ENCODE measurements at regions not wholly inside any gene's neighbourhood (a gene's known extent, or its start where the extent isn't known, plus 50 kb on each side); places are given as distances from the start of the nearest gene placed in this dataset.

DNA sequence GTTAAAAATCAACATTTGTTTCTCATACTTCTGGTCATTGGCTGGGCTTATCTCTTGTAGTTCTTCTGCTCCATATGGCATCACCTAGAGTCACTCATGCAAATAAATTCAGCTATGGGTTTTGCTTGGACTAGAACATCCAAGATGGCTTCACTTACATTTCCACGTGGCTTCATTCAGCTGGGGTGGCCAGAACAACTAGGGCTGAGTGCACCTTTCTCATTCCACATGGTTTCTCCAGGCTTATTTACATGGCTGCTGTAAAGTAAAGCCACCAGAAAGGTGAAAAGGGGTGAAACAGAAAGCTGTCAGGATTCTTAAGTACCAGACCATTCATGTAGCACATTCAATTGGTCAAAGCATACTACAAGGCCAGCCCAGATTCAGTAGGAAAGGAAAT is 151.1 kb upstream of the BMP2 start:
- Histone ChIP-seq H3F3A (ENCODE audit: control insufficient read depth, insufficient read depth) (no peaks in the 10 kb centered on the region), H3K9me2 (replicated peaks; ENCODE audit: control insufficient read depth, low read length) (no peaks in the 10 kb centered on the region), H3K27me3 (ENCODE audit: control insufficient read depth, low read length) (no peaks in the 10 kb centered on the region), H3K4me2 (ENCODE audit: low read length) (no peak overlapping the region), H3K9me3 (ENCODE audit: control insufficient read depth, insufficient read depth, low read length) (no peaks in the 10 kb centered on the region), H3K4me1 (ENCODE audit: control insufficient read depth, low read length) (no peaks in the 10 kb centered on the region), H3K4me3 (ENCODE audit: low read length) (no peak overlapping the region), H4K20me1 (ENCODE audit: control insufficient read depth, insufficient read depth, low read depth, low read length) (no peaks in the 10 kb centered on the region), H3K36me3 (ENCODE audit: control insufficient read depth, low read length) (no peaks in the 10 kb centered on the region), H3K27ac (ENCODE audit: low read depth, low read length) (no peak overlapping the region), H3K79me2 (ENCODE audit: control insufficient read depth, low read length) (no peaks in the 10 kb centered on the region)
- no peak for TF ChIP-seq EZH2phosphoT487 (IDR thresholded peaks at IDR 0.05; ENCODE audit: borderline replicate concordance, low read length)
- TF ChIP-seq, protein P1, sequence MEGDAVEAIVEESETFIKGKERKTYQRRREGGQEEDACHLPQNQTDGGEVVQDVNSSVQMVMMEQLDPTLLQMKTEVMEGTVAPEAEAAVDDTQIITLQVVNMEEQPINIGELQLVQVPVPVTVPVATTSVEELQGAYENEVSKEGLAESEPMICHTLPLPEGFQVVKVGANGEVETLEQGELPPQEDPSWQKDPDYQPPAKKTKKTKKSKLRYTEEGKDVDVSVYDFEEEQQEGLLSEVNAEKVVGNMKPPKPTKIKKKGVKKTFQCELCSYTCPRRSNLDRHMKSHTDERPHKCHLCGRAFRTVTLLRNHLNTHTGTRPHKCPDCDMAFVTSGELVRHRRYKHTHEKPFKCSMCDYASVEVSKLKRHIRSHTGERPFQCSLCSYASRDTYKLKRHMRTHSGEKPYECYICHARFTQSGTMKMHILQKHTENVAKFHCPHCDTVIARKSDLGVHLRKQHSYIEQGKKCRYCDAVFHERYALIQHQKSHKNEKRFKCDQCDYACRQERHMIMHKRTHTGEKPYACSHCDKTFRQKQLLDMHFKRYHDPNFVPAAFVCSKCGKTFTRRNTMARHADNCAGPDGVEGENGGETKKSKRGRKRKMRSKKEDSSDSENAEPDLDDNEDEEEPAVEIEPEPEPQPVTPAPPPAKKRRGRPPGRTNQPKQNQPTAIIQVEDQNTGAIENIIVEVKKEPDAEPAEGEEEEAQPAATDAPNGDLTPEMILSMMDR (IDR thresholded peaks at IDR 0.05; ENCODE audit: low read depth, low read length, poor library complexity, severe bottlenecking): no peak

DNA sequence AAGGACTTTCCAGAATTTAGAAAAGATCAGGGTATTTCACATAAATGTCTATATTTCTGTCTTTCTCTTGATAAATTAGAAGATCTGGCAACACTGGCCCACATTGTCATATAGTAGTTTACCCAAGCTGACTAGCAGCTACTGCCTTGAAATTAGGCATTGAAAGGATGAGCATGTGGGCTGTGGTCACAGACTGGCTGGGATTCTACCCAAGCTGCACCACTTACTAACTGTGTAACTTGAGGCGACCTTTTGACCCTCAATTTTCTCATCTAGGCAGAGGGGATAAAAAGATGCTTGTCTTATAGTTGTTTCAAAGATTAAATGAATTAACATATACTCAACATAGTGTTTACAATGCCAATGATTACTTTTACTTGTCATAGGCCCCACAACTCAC is 152.7 kb upstream of the BMP2 start:
- no peaks in the 10 kb centered on the region for H3K36me3 ChIP-seq (ENCODE audit: control insufficient read depth, low read length)
- no peaks in the 10 kb centered on the region for H3K79me2 ChIP-seq (ENCODE audit: control insufficient read depth, low read length)
- no peaks in the 10 kb centered on the region for H3K9me3 ChIP-seq (ENCODE audit: control insufficient read depth, insufficient read depth, low read length)
- H3K27me3 ChIP-seq (ENCODE audit: control insufficient read depth, low read length): no peaks in the 10 kb centered on the region
- H3F3A ChIP-seq (ENCODE audit: control insufficient read depth, insufficient read depth): no peaks in the 10 kb centered on the region
- no peaks in the 10 kb centered on the region for H4K20me1 ChIP-seq (ENCODE audit: control insufficient read depth, insufficient read depth, low read depth, low read length)
- no peak for TF ChIP-seq EZH2phosphoT487 (IDR thresholded peaks at IDR 0.05; ENCODE audit: borderline replicate concordance, low read length)
- TF ChIP-seq, protein P1 (IDR thresholded peaks at IDR 0.05; ENCODE audit: low read depth, low read length, poor library complexity, severe bottlenecking): no peak
- H3K4me3 ChIP-seq (ENCODE audit: low read length): no peak overlapping the region
- H3K4me2 ChIP-seq (ENCODE audit: low read length): no peak overlapping the region
- H3K27ac ChIP-seq (ENCODE audit: low read depth, low read length): no peak overlapping the region
- no peaks in the 10 kb centered on the region for H3K9me2 ChIP-seq (replicated peaks; ENCODE audit: control insufficient read depth, low read length)
- no peaks in the 10 kb centered on the region for H3K4me1 ChIP-seq (ENCODE audit: control insufficient read depth, low read length)

DNA sequence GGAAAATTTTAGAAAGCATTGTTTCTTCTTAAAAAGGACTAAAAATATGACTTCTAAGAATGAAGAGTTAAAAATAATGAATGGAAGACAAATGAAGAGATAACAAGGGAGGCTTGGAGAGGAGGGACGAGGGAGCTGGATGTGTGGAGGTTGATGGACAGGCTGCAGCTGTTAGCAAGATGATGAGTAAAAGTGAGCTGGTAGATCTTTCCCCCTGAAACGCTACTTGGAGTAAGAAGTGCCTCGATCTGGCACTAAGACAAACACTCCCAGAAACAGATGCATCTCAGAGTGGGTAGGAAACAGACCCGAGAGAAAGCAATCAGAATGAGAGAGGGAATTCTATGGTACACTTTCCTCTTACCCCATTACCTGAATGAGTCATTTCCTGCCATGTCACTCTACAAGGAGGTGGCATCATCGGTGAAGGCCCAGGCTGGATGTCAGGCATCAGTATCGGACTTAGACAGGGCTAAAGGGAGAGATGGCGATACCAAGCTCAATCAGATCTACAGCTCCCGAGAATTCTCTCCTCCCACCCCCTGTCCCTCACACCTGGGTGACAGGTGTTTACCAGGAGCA is 154.1 kb upstream of the BMP2 start:
- Histone ChIP-seq H3K9me3 (ENCODE audit: control insufficient read depth, insufficient read depth, low read length) (no peaks in the 10 kb centered on the region), H3K4me2 (ENCODE audit: low read length) (no peak overlapping the region), H3K27ac (ENCODE audit: low read depth, low read length) (no peak overlapping the region), H3K79me2 (ENCODE audit: control insufficient read depth, low read length) (no peaks in the 10 kb centered on the region), H3F3A (ENCODE audit: control insufficient read depth, insufficient read depth) (no peaks in the 10 kb centered on the region), H3K4me3 (ENCODE audit: low read length) (no peak overlapping the region), H3K36me3 (ENCODE audit: control insufficient read depth, low read length) (no peaks in the 10 kb centered on the region), H3K9me2 (replicated peaks; ENCODE audit: control insufficient read depth, low read length) (no peaks in the 10 kb centered on the region), H4K20me1 (ENCODE audit: control insufficient read depth, insufficient read depth, low read depth, low read length) (no peaks in the 10 kb centered on the region), H3K27me3 (ENCODE audit: control insufficient read depth, low read length) (no peaks in the 10 kb centered on the region), H3K4me1 (ENCODE audit: control insufficient read depth, low read length) (no peaks in the 10 kb centered on the region)
- TF ChIP-seq EZH2phosphoT487 (IDR thresholded peaks at IDR 0.05; ENCODE audit: borderline replicate concordance, low read length): no peak

DNA sequence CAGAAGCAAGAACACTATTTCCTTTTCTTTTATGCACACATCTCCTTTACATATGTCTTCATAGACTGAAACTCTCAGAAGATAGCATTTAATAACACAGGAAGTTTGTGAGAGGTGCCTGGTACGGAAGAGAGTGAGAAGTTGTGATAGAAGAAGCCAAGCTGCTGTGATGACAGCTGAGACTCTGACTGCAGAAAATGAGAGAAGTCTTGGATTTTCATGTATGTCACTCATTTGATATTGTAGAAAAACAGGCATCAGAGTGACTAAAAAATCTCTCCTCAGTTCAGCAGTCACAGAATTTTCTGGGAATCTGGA is 154.9 kb upstream of the BMP2 start:
- Histone ChIP-seq H3K4me2 (ENCODE audit: low read length) (no peak overlapping the region), H3K79me2 (ENCODE audit: control insufficient read depth, low read length) (no peaks in the 10 kb centered on the region), H3K36me3 (ENCODE audit: control insufficient read depth, low read length) (no peaks in the 10 kb centered on the region), H4K20me1 (ENCODE audit: control insufficient read depth, insufficient read depth, low read depth, low read length) (no peaks in the 10 kb centered on the region), H3K27ac (ENCODE audit: low read depth, low read length) (no peak overlapping the region), H3K27me3 (ENCODE audit: control insufficient read depth, low read length) (no peaks in the 10 kb centered on the region), H3F3A (ENCODE audit: control insufficient read depth, insufficient read depth) (no peaks in the 10 kb centered on the region), H3K4me1 (ENCODE audit: control insufficient read depth, low read length) (no peaks in the 10 kb centered on the region), H3K9me2 (replicated peaks; ENCODE audit: control insufficient read depth, low read length) (no peaks in the 10 kb centered on the region), H3K4me3 (ENCODE audit: low read length) (no peak overlapping the region), H3K9me3 (ENCODE audit: control insufficient read depth, insufficient read depth, low read length) (no peaks in the 10 kb centered on the region)
- no peak for TF ChIP-seq EZH2phosphoT487 (IDR thresholded peaks at IDR 0.05; ENCODE audit: borderline replicate concordance, low read length)
- TF ChIP-seq, protein P1 (IDR thresholded peaks at IDR 0.05; ENCODE audit: low read depth, low read length, poor library complexity, severe bottlenecking): no peak
